ENCODE measurements at regions not wholly inside any gene's neighbourhood (a gene's known extent, or its start where the extent isn't known, plus 50 kb on each side); places are given as distances from the start of the nearest gene placed in this dataset.

DNA sequence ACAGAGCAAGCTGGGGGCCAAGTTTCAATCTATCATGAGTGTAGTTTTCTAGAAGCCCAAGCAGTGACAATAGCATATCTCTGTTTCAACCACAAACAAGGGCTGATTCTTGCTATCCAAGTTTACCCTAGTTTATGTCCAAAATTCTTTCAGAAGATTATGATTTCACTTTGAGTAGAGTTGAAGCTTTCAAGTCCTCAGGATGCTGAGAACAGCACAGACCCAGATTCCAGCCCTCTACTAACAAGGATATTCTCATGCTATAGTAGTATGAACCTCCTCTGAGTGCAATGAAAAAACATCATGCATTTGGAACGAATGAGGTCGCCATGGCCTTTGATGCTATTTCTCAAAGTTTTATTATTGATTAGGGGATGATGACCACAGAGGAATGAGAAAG, 344.1 kb upstream of the NPVF start:
- TF ChIP-seq, protein P1, sequence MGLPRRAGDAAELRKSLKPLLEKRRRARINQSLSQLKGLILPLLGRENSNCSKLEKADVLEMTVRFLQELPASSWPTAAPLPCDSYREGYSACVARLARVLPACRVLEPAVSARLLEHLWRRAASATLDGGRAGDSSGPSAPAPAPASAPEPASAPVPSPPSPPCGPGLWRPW (IDR thresholded peaks at IDR 0.05), result no peak
- TF ChIP-seq EP300 (IDR thresholded peaks at IDR 0.05) (no peak), EHF (CRISPR knock-in tag; IDR thresholded peaks at IDR 0.05) (no peak), HOXA7 (CRISPR knock-in tag; IDR thresholded peaks at IDR 0.05) (no peak), ESRRA (IDR thresholded peaks at IDR 0.05; ENCODE audit: borderline replicate concordance, low read length) (no peak), NPAS2 (CRISPR knock-in tag; IDR thresholded peaks at IDR 0.05; ENCODE audit: borderline replicate concordance) (no peak), HOXB13 (CRISPR knock-in tag; IDR thresholded peaks at IDR 0.05; ENCODE audit: low read depth) (no peak), CBX8 (IDR thresholded peaks at IDR 0.05) (no peak), ZC3H11A (IDR thresholded peaks at IDR 0.05) (no peak), CBX2 (IDR thresholded peaks at IDR 0.05; ENCODE audit: borderline replicate concordance, low read depth) (no peak), HEYL (CRISPR knock-in tag; IDR thresholded peaks at IDR 0.05) (no peak), FOSB (CRISPR knock-in tag; IDR thresholded peaks at IDR 0.05) (no peak), POLR2AphosphoS2 (conservative IDR thresholded peaks at IDR 0.05; ENCODE audit: low read length) (no peak), EHMT2 (IDR thresholded peaks at IDR 0.05; ENCODE audit: low read depth) (no peak), HOXB5 (CRISPR knock-in tag; IDR thresholded peaks at IDR 0.05) (no peak), POLR2A (IDR thresholded peaks at IDR 0.05; ENCODE audit: low read length) (no peak)
- TF ChIP-seq, protein P2, sequence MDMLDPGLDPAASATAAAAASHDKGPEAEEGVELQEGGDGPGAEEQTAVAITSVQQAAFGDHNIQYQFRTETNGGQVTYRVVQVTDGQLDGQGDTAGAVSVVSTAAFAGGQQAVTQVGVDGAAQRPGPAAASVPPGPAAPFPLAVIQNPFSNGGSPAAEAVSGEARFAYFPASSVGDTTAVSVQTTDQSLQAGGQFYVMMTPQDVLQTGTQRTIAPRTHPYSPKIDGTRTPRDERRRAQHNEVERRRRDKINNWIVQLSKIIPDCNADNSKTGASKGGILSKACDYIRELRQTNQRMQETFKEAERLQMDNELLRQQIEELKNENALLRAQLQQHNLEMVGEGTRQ (IDR thresholded peaks at IDR 0.05), result no peak
- TF ChIP-seq, protein P3, sequence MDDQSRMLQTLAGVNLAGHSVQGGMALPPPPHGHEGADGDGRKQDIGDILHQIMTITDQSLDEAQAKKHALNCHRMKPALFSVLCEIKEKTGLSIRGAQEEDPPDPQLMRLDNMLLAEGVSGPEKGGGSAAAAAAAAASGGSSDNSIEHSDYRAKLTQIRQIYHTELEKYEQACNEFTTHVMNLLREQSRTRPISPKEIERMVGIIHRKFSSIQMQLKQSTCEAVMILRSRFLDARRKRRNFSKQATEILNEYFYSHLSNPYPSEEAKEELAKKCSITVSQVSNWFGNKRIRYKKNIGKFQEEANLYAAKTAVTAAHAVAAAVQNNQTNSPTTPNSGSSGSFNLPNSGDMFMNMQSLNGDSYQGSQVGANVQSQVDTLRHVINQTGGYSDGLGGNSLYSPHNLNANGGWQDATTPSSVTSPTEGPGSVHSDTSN (IDR thresholded peaks at IDR 0.05), result no peak
- TF ChIP-seq, protein P4, sequence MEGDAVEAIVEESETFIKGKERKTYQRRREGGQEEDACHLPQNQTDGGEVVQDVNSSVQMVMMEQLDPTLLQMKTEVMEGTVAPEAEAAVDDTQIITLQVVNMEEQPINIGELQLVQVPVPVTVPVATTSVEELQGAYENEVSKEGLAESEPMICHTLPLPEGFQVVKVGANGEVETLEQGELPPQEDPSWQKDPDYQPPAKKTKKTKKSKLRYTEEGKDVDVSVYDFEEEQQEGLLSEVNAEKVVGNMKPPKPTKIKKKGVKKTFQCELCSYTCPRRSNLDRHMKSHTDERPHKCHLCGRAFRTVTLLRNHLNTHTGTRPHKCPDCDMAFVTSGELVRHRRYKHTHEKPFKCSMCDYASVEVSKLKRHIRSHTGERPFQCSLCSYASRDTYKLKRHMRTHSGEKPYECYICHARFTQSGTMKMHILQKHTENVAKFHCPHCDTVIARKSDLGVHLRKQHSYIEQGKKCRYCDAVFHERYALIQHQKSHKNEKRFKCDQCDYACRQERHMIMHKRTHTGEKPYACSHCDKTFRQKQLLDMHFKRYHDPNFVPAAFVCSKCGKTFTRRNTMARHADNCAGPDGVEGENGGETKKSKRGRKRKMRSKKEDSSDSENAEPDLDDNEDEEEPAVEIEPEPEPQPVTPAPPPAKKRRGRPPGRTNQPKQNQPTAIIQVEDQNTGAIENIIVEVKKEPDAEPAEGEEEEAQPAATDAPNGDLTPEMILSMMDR (IDR thresholded peaks at IDR 0.05), result no peak
- Histone ChIP-seq H3K9me3 (no peaks in the 10 kb centered on the region), H3K4me1 (peaks cover 5% of the 10 kb centered on the region; the same call in 1 of the 3 replicates), H3K27ac (no peak overlapping the region), H3K4me2 (no peak overlapping the region), H3K4me3 (no peak overlapping the region)
- CTCF ChIA-PET, result interaction anchor here (1.4 kb wide), 1 partner anchor 313 kb away, joined by 6 read pairs; no protein-coding TSS in a partner anchor
- no peak for DNase-seq (ENCODE audit: low read depth in 1 of 2, low spot score in 1 of 2)
- no peak for FAIRE-seq
- ATAC-seq, result no peak
- POLR2A ChIA-PET, result no interaction called here
- WGBS (ENCODE audit: missing lambda C conversion rate), result 0% methylated on average over 2 of the region's 2 CpGs

DNA sequence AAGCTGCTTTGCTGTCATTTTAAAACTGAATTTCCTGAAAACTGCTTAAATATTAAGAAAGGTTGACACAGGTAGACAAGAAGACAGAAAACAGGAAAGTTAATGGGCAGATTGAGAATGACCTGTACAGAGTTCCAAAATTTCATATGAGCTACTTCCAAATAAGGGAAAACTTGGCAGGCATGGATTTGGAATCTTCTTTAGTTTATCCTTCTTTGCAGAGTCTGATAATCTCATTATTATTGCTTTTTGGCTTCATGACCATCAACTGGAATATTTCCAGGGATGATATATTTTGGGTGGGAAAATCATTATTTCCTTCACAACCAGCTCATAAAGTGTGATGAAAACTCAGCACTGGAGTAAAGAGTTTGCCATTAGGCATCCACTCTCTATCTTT, 346.5 kb upstream of the NPVF start:
- FAIRE-seq, result no peak
- no peak overlapping the region for H3K4me3 ChIP-seq
- POLR2A ChIA-PET, result no interaction called here

More for the DNA sequence above, 346.5 kb upstream of the NPVF start:
- CTCF ChIA-PET, result interaction anchor here (0.5 to 1.8 kb wide), 4 partner anchors 9 to 280 kb away, joined by 3 to 11 read pairs (median 4); no protein-coding TSS in a partner anchor
- H3K4me2 ChIP-seq, result no peak overlapping the region
- TF ChIP-seq, protein P5, sequence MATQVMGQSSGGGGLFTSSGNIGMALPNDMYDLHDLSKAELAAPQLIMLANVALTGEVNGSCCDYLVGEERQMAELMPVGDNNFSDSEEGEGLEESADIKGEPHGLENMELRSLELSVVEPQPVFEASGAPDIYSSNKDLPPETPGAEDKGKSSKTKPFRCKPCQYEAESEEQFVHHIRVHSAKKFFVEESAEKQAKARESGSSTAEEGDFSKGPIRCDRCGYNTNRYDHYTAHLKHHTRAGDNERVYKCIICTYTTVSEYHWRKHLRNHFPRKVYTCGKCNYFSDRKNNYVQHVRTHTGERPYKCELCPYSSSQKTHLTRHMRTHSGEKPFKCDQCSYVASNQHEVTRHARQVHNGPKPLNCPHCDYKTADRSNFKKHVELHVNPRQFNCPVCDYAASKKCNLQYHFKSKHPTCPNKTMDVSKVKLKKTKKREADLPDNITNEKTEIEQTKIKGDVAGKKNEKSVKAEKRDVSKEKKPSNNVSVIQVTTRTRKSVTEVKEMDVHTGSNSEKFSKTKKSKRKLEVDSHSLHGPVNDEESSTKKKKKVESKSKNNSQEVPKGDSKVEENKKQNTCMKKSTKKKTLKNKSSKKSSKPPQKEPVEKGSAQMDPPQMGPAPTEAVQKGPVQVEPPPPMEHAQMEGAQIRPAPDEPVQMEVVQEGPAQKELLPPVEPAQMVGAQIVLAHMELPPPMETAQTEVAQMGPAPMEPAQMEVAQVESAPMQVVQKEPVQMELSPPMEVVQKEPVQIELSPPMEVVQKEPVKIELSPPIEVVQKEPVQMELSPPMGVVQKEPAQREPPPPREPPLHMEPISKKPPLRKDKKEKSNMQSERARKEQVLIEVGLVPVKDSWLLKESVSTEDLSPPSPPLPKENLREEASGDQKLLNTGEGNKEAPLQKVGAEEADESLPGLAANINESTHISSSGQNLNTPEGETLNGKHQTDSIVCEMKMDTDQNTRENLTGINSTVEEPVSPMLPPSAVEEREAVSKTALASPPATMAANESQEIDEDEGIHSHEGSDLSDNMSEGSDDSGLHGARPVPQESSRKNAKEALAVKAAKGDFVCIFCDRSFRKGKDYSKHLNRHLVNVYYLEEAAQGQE (IDR thresholded peaks at IDR 0.05), result no peak
- no peaks in the 10 kb centered on the region for H3K9me3 ChIP-seq
- DNase-seq (ENCODE audit: low read depth in 1 of 2, low spot score in 1 of 2) (no peak), ATAC-seq (no peak)
- no peak overlapping the region for H3K27ac ChIP-seq
- no peaks in the 10 kb centered on the region for H3K4me1 ChIP-seq

Data from A549 (cell line).